GM21381 (cell line): ENCODE measurements at regions not wholly inside any gene's neighbourhood (a gene's known extent, or its start where the extent isn't known, plus 50 kb on each side); places are given as distances from the start of the nearest gene placed in this dataset.
"Not testable (repeated sequence)": the region's sequence is repeated elsewhere in the genome, so short reads cannot be mapped to it uniquely, and the experiment has no call there.

Source experiments
- ATAC-seq: cut with Tn5 transposase; IDR thresholded peaks from one replicate; pipeline ENCODE4 v1.9.1; 2021; ENCODE audit warnings: mild to moderate bottlenecking, moderate library complexity; ENCODE audit not compliant: unreplicated experiment

DNA sequence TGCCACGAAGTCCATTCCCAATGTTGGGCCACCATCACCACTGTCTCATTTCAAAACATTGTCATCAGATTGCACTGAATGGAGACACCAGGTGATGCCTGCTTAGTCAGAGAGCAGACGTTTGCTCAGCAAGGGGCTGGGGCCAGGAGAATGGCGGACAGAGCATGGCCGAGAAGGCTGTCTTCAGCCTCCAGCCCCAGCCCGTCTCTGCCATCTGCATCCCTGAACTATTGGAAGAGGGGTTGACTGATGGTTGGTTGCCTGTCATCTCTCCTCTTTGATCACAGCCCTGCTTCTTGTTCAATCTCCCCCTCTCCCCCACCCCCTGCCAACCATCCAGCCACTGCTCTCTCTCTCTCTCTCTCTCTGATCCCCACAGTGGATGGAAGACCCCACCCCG, 140.9 kb downstream of the SHOX start:
- ATAC-seq, result no peak

DNA sequence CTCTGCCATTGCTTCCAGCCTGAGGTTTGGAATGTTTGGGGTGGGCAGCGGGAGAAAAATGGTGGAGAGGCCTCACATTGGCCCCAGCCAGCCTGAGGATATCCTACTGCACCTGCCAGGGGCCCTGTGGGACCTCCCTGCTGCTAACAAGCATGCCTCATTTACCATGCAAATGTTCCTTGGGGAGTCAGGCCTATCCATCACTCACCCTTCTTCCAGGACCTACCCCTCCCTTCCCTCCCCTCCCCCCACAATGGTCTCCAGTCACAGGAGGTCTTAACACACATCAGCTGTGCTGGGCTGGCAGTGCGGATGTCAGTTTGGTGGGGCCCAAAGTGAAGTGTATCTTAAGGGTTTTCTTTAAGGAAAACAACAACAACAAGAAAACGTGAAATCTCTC, 139.2 kb downstream of the SHOX start:
- ATAC-seq, result no peak

DNA sequence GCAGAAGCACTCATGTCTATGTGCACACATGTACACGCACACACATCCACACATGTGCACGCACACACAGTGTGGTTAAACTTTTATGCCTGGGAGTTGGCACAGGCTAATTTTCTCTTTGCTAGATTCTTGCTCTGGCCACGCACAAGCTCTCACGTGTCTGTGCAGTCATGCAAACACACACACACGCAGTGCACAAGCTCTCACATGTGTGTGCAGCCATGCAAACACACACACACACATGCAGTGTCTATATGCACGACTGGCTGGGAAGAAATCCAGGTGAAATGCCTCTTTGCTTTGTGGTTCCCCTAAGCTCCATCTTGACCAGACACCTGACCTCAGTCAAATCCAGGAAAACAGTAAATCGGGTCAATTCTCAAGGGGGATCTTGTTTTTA, 138.0 kb downstream of the SHOX start:
- no peak for ATAC-seq

DNA sequence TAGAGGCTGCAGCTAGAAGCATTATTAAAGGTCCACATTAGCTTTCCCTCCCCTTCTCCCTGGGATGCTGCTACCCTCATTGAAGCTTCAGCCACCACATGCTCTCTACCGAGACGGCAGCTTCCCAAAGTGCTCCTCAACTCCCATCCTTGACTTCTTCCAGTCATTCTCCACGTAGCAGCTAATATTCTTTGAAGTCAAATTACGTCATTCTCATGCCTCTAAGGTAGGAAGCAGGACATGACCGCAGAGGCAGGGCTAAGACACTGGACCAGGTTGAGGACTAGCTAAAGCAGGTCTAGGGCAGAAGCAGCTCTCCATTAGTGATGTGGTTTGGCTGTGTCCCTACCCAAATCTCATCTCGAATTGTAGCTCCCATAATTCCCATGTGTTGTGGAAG, 128.3 kb downstream of the SHOX start:
- ATAC-seq, result no peak

DNA sequence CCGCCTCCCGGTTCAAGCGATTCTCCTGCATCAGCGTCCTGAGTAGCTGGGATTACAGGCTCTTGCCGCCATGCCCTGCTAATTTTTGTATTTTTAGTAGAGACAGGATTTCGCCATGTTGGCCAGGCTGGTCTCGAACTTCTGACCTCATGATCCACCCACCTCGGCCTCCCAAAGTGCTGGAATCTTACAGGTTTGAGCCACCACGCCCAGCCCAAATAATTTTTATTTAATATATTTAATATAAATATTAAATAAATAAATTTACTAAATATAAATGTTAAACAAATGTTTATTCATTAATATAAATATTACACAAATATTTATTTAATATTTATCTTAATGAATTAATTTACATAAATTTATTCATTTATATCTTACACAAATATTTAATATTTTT, 120.2 kb downstream of the SHOX start:
- ATAC-seq, result no peak

DNA sequence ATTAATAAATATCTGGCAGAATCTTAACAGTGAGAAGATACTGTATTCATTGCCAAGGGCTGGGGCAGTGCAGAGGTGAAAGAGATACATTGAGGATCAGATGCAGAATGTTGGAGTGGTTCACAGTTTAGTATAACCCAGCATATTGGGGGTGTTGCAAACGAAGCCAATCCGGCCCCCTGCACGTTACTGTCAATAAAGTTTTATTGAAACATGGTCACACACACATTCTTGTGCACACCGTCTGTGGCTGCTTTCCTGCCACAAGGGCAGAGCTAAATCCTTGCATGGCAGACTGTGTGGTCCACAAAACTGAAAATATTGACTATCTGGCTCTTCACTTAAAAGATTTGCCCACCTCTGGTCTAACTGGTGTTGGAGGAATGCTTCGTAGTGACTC, 119.7 kb downstream of the SHOX start:
- ATAC-seq, result no peak

DNA sequence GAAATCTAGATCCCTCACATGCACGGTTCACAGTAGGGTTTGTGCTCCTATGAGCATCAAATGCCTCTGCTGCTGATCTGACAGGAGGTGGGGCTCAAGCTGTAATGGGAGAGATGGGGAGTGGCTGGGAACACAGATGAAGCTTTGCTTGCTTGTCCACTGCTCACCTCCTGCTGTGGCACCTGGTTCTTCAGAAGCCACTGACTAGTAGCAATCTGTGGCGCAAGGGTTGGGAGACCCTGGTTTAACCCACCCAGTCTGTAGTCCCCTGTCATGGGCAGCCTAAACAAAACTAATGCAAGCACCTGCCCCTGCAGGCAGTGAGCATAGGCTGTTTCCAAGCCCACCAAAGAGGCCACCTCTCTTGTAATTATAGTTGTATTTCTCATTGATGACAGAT, 116.6 kb downstream of the SHOX start:
- ATAC-seq, result no peak

DNA sequence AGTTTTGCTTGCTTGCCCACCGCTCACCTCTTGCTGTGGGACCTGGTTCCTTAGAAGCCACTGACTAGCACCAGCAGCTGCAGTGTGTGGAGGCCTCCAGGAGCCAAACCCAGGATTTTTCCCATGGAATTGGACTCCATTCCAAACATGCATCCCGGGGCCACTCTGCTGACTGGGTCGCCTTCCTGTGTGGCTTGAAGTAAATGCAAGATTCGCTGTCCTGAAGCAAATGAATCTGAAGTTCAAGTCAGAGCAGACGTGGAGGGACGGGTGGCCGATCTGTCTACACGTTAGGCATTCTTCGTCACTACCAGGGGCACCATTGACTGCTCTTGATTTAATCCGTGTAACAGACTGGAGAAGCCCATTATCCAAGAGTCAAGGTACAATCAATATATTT, 109.0 kb downstream of the SHOX start:
- no peak for ATAC-seq

DNA sequence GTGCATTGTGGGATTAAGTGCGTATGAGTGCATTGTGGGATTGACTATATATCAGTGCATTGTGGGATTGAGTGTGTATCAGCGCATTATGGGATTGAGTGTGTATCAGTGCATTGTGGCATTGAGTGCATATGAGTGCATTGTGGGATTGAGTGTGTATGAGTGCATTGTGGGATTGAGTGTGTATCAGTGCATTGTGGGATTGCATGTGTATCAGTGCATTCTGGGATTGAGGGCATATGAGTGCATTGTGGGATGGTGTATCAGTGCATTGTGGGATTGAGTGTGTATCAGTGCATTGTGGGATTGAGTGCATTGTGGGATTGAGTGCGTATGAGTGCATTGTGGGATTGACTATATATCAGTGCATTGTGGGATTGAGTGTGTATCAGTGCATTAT, 106.4 kb downstream of the SHOX start:
- not testable (repeated sequence) for ATAC-seq

DNA sequence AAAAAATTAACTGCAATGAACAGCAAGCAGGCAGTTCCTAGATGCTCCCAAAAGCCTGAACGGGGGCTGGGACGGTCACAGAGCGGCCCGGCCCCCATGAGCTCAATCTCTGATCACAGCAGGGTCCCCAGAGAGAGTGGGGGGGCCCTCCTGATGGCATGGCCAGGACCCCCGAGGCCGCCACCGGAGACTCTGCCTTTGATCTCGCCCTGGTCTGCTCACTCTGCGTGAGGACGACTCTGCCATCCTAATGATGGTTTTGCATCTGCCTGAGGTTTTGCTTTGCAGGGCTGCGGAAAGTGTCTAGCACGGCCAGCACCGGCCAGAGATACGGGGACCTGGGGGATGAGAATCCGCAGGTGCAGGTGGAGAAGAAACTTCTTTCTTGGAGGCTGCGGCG, 103.8 kb downstream of the SHOX start:
- no peak for ATAC-seq

DNA sequence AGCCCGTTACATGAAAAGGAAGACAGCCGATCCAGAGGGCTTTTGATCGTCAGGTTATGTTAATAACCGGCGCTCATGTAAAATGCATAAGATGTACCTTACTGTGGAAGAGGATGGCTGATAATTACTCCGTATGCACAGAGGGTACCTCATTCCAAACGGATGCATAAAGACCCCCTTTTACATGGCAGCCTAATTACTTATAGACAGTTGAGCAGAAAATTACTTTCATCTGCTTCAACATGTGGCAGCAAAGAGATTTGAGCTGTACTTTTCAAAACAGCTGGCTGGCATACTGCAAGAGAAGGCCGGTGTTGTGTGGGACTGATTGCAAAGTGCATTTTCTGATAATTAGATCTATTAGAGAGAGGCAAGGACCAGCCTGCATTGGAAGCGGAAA, 103.4 kb downstream of the SHOX start:
- ATAC-seq, result no peak

DNA sequence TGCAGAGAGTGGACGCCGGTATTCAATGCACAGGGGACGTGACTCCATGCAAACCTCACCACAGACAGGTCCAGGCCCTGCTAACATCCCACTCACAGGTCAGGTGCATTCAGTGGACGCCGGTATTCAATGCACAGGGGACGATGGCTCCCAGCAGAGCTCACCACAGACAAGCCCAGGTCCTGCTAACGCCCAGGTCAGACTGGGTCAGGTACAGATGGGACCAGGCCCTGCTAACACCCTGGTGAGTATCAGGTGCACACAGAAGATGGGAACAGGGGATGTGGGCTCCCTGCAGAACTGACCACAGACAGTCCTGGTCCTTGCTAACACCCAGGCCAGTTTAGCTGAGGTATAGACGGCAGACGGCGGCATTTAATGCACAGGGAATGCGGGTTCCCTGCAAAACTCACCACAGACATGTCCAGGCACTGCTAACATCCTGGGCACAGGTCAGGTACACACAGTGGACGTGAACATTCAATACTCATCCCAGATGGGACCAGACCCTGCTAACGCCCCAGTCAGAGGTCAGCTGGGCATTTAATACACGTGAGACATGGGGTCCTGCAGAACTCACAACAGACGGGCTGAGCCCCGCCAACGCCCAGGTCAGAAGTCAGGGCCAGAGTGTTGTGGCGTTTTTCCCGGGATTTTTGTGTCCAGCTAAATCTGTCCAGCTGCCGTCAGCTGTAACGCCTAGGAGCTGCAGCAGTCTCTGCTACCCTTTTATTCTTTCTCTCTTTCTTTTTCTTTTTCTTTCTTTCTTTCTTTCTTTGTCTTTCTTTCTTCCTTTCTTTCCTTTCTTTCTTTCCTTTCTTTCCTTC, 99.2 kb downstream of the SHOX start:
- ATAC-seq, result no peak

DNA sequence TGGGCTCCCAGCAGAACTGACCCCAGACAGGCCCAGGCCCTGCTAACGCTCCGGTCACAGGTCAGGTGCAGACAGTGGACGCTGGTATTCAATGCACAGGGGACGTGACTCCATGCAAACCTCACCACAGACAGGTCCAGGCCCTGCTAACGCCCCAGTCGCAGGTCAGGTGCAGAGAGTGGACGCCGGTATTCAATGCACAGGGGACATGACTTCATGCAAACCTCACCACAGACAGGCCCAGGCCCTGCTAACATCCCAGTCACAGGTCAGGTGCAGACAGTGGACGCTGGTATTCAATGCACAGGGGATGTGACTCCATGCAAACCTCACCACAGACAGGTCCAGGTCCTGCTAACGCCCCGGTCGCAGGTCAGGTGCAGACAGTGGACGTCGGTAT, 98.5 kb downstream of the SHOX start:
- ATAC-seq, result not testable (repeated sequence)

DNA sequence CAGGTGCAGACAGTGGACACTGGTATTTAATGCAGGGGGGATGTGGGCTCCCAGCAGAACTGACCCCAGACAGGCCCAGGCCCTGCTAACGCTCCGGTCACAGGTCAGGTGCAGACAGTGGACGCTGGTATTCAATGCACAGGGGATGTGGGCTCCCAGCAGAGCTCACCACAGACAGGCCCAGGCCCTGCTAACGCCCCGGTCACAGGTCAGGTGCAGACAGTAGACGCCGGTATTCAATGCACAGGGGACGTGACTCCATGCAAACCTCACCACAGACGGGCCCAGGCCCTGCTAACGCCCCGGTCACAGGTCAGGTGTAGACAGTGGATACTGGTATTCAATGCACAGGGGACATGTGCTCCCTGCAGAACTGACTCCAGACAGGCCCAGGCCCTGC, 98.0 kb downstream of the SHOX start:
- not testable (repeated sequence) for ATAC-seq

DNA sequence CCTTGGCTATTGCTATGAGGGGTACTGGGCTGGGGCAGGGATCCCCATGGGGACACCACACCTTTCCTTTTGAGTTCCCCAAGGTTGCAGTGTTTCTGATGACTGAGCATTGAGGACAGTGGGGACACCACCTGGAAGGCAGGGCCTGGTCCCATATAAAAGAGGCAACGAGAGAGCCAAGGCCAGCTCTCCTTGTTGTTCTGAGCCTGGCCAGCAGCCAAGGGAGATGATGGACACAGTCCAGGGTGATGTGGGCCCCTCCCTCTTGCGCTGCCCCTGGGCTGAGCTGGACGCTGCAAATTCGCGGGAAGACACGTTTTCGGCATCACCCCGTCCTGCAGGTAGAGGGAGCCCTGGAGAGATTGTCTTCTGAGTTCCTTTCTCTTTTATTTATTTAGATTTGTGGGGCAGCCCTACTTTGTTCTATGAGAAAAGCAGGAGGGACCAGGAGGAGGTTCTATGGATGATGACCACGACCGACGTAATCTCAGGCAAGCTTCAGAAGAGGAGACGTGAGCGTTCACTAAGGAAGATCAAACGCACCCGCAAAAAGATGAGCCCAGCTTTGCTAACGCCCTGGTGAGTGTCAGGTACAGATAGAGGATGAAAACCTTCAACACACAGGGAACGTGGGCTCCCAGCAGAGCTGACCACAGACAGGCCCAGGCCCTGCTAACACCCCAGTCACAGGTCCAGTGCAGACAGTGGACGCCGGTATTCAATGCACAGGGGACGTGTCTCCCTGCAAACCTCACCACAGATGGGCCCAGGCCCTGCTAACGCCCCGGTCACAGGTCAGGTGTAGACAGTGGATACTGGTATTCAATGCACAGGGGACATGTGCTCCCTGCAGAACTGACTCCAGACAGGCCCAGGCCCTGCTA, 97.4 kb downstream of the SHOX start:
- no peak for ATAC-seq

DNA sequence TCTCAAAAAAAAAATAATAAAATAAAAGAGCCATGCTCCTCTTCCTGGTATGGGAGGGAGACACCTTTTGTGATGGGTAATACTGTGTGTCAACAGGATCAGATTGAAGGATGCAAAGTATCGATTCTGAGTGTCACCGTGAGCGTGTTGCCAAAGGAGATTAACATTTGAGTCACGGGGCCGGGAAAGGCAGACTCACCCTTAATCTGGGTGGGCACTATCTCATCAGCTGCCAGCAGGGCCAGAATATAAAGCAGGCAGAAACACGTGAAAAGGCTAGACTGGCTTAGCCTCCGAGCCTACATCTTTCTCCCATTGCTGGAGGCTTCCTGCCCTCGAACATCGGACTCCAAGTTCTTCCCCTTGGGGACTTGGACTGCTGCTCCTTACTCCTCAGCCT, 95.4 kb downstream of the SHOX start:
- ATAC-seq, result no peak

DNA sequence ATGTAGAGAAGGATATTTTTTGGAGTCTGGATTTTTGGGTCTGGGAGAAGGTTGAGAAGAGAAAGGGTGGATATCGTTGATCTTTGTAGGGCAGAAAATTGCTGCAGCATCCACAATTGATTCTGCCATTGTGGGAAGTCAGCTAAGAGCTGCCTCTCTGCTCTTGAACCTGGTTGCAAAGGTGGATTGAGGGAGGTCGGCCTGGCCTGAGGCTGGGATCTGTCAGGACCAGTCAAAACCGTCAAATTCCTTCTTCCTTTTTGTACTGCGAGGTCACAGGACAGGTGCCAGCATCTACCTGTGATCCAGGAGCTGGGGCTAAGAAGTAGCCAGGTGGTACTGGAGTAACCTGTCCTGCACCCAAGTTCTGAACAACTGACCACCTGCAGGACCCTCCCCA, 93.7 kb downstream of the SHOX start:
- ATAC-seq, result no peak

DNA sequence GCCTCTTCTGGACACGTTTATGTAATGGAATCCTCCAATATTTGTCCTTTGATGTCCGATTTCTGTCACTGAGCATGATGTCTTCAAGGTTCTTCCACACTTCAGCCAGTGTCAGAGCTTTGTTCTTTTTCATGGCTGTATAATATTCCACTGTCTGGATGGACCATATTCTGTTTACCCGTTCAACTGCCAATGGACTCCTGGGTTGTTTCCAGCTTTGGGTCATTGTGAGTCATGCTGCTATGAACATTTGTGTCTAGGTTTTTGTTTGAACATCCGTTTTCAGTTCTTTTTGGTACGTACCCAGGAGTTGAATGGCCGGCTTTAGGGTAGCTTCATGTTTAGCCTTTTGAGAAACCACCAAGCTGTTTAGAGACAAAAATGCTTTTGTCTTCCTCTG, 93.2 kb downstream of the SHOX start:
- ATAC-seq, result no peak

DNA sequence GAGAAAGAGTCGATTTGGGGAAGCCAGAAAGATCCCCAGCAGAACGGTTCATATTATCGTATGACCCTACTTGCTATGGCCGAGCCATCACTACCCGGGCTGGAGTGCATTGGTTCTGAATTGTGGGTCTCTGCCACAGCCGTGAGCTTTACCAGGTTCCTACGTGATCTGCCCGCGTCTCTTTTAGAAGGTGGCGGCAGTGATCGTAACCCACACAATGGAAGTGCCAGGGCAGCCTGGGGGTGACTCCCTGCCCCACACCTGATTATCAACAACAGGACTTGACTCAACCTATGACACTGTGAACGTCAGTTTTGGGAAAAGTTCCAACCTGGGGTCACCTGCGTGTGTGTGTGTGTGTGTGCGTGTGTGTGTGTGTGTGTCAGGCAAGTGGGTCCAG, 90.8 kb downstream of the SHOX start:
- ATAC-seq, result no peak

DNA sequence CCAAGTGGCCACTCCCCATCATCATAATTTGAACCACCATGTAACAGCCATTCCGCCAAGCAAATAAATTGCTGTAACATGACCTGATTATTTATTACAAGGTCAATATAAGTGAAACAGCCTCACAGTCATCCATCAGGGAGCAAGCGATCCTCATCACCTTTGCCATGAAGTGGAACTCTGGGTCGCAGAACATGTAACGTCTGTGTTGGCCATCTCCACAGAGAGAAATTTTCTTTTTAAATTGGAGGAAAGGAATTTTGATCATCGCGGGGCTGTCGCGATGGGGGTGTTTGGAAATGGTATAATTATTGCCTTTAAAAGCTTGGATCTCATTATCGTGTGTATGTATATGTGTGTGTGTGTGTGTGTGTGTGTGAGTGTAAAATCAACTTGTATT, 90.2 kb downstream of the SHOX start:
- ATAC-seq, result no peak

DNA sequence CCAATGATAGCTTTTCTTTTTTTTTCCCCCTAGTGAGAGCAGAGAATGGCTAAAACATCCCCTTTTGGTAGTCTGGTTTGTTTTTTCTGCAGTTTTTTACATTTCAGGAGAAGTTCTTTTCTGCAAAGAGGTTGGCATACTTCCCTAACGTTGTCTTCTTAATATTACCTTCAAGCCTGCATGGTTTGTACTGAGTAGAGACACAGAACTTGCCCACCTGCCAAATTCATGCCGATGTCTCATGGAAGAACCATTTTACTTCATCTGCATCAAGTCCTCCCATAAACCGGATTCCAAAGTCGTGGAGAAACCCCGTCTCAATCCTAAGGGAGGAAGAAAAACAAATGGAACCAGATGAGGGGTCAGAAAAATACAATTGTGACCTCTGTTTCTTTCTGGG, 89.7 kb downstream of the SHOX start:
- ATAC-seq, result no peak

DNA sequence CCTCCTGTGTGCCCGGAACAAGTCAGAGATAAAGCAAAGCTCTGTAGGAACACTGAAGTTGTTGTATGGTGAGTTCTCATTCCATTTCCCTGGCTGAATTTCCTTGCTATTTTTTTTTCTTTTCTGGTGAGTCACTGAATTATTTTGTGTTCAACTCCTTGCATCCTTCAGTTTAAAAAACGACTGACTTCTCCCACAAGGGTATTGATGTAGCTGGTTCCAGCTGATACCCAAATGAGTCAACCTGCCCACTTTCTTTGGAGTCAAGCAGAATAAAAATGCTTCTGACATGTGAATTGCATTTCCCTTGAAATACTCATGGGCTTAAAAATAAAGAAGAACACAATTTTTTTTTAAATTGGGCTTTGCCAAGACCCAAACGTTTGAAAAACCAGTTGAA, 85.5 kb downstream of the SHOX start:
- no peak for ATAC-seq
